SU-DHL-6 (cell line): ENCODE measurements at regions not wholly inside any gene's neighbourhood (a gene's known extent, or its start where the extent isn't known, plus 50 kb on each side); places are given as distances from the start of the nearest gene placed in this dataset.

Experiments
- CTCF ChIP-seq: fragments of 200-600 bp; sonication (generic); IDR thresholded peaks from one replicate; pipeline ENCODE4 v1.5.1; 2017; ENCODE audit warnings: antibody characterized with exemption, mild to moderate bottlenecking, low read length, moderate library complexity; ENCODE audit not compliant: insufficient read depth, poor library complexity, severe bottlenecking
- EZH2phosphoT487 ChIP-seq: fragments of 200-600 bp; sonication (generic), shearing (Covaris generic); conservative IDR thresholded peaks from 2 replicates; pipeline ENCODE4 v1.6.1; 2018; ENCODE audit warnings: mild to moderate bottlenecking, antibody characterized with exemption, low read length, moderate library complexity, mixed read lengths

- TF ChIP-seq CTCF (no peak), EZH2phosphoT487 (no peak)
Measured at GRCh38 chr10:58951746-58952145, 224.7 kb upstream of the PHYHIPL start.
